Astrocyte of the cerebellum (primary cell): ENCODE measurements at regions not wholly inside any gene's neighbourhood (a gene's known extent, or its start where the extent isn't known, plus 50 kb on each side); places are given as distances from the start of the nearest gene placed in this dataset.
A peak's percentile ranks its signal among the peaks of the same experiment; 100 is the strongest.

Source experiments
- DNase-seq: peaks from one replicate; pipeline ENCODE4 v3.0.0-alpha.2; 2011; ENCODE audit warnings: low read depth
- H3K4me3 ChIP-seq: 2 replicates; pipeline ENCODE4 v1.5.1; 2011; ENCODE audit warnings: mild to moderate bottlenecking, low read depth, low read length, moderate library complexity
- in situ Hi-C: cut with HindIII; loops from 2 replicates; pipeline ENCODE4 v1.10.0; 2017; ENCODE audit warnings: low sequenced_read_pairs
- TF ChIP-seq, protein P1 (sequence below): IDR thresholded peaks from 2 replicates; pipeline ENCODE4 v1.5.1; 2012; ENCODE audit warnings: low read length, low read depth, moderate library complexity, mild to moderate bottlenecking; ENCODE audit errors: missing control alignments

DNA sequence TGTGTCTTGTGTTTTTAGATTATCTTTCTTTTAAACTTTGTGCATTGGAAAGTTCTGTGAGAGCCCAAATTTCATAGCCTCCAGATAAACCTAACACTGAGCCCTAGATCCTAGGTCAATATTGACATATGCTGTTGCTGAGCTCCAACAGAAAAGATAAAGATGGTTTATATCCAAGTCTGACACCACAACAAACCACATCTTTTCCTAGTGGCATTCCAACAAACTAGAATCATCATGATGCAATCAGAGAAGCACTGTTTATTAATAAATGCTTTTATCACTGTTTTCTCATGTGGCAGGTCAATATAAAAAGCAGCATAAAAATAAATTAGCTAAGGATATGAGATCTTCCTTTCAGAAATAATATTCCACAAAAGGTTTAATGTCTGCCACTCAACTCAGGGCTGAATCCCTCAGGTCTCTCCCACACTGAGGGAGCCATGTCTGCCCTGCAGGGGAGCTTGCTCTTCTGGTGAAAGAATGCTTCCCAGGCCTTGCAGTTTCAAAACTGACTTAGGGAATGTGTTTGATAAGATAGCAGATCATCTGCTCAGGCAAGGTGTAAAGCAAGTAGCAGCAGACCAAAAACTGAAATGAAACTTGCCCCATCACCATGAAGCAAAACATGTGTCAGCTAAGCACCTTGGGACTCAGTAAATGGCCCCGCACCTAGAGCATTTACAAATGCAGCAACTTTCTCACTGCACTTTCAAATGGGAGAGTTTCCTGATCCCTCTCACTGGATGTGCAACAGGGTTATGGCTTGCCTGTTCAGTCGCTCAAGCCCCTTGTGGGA lies 493.0 kb downstream of the AGTPBP1 start:
- H3K4me3 ChIP-seq = no peak overlapping the region
- TF ChIP-seq, protein P1, sequence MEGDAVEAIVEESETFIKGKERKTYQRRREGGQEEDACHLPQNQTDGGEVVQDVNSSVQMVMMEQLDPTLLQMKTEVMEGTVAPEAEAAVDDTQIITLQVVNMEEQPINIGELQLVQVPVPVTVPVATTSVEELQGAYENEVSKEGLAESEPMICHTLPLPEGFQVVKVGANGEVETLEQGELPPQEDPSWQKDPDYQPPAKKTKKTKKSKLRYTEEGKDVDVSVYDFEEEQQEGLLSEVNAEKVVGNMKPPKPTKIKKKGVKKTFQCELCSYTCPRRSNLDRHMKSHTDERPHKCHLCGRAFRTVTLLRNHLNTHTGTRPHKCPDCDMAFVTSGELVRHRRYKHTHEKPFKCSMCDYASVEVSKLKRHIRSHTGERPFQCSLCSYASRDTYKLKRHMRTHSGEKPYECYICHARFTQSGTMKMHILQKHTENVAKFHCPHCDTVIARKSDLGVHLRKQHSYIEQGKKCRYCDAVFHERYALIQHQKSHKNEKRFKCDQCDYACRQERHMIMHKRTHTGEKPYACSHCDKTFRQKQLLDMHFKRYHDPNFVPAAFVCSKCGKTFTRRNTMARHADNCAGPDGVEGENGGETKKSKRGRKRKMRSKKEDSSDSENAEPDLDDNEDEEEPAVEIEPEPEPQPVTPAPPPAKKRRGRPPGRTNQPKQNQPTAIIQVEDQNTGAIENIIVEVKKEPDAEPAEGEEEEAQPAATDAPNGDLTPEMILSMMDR = no peak
- in situ Hi-C loops = no loop called here
- no peak for DNase-seq

DNA sequence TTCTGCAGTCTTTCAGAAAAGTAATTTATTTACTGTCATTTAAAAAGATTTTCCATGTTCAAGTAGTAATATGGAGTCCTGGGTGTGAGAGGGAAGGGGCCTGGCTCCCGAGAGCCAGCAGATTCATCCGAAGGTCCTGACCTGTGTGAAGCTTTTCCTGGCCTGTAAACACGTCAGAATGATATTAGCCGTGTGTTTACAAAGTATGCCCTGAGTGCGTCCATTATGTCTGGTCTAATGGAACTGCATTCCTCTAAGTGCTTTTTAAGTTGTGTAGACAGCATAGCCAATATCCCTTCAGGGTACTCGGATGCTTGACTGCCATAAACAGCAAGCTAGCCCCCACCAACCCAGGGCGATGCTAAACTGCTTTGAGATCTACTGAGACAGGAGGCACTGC lies 495.2 kb downstream of the AGTPBP1 start:
- in situ Hi-C loops = no loop called here
- TF ChIP-seq, protein P1 = no peak
- no peak for DNase-seq
- no peak overlapping the region for H3K4me3 ChIP-seq

DNA sequence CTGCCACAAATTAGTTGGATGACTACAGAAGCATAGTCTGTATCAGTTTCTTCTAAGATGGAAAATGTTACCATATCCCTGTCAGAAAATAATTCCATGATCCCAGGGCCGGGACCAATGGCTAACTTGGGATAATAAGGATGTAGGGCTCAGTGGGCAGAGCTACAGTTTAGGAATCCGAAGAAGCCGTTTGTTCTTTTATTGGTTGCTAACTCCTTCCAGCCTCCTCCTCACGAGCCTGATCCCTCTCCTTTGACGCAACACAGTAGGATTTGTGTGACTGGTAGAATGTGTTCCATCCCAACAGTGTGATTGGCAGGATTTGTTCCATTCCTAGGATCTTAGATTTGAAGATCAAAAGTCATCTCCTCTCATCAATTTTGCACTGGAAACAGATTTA lies 496.9 kb downstream of the AGTPBP1 start:
- in situ Hi-C loops = no loop called here
- no peak for DNase-seq
- no peak overlapping the region for H3K4me3 ChIP-seq
- TF ChIP-seq, protein P1 = no peak

DNA sequence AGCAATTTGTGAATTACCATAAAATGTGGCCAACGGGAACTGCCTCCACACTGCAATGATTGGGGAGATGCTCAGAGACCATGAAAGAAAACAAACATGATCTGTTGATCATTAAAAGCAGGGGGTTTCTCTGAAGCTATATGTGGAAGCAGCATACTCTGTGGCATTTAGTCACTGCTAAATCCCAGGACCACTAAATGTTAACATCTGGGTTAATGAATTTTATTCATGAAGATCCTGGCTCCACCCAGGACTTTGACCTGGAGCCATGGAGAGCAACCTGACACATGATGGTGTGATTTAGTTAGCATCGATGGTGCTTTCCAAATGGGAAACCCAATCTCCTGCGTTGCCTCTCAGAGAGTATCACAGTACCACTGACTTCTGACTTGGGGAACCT lies 497.8 kb downstream of the AGTPBP1 start:
- H3K4me3 ChIP-seq = no peak overlapping the region
- in situ Hi-C loops = no loop called here
- TF ChIP-seq, protein P1 = no peak
- DNase-seq = no peak

DNA sequence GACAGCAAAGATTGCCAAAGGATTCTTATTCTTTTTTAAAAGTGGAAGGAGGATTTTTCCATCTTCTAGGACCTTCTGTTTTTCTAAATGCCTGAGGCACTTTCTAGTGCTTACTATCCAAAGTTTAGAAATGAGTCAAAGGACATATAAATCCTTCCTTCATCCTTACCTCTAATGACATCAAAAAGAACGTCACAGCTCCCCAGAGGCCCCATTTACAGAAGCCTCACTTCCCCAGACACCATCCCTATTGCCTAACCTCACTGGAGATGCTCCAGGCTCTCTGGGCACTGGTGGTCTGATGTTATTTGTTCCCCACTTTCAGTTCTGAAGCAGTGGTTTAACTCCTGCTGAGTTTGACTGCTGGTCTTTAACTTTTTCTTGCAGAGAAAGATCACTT lies 504.3 kb downstream of the AGTPBP1 start:
- in situ Hi-C loops = no loop called here
- TF ChIP-seq, protein P1 = no peak
- no peak overlapping the region for H3K4me3 ChIP-seq
- peak; percentile 81 for DNase-seq

DNA sequence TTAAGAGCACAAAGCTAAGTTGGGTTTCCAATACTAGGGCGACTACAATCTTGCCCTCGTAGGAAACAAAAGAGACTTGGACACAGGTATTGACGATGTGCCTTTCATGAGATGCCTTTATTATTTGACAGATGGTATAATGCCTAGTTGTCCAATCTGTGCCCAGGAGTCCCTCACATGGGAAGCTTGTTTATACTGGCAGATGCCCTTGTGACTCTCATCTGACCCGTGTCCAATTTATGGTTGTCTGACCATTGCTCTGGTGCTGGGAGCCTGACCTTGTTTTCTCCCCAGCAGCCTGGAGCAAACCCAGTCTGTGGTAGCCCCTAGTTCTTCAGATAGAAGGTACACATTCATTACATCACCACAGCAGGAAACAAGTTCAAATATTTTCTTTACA lies 511.7 kb downstream of the AGTPBP1 start:
- TF ChIP-seq, protein P1 = no peak
- in situ Hi-C loops = no loop called here
- H3K4me3 ChIP-seq = no peak overlapping the region
- DNase-seq = no peak
